HL-60 (cell line): ENCODE measurements at regions not wholly inside any gene's neighbourhood (a gene's known extent, or its start where the extent isn't known, plus 50 kb on each side); places are given as distances from the start of the nearest gene placed in this dataset.

Experiments used
- DNase-seq, 2 experiments: peaks; one replicate each; pipeline ENCODE4 v3.0.0-alpha.2; 2010 to 2020; ENCODE audit warnings: low read depth in 1 of 2, low spot score in 1 of 2
- H3K27ac ChIP-seq: fragments of 250-450 bp; sonication (Bioruptor Pico); replicated peaks from 2 replicates; pipeline ENCODE4 v1.5.1; 2020; ENCODE audit warnings: mild to moderate bottlenecking, moderate library complexity
- H3K27me3 ChIP-seq: fragments of 250-450 bp; sonication (Bioruptor Pico); 2 replicates; pipeline ENCODE4 v1.5.1; 2021; ENCODE audit warnings: mild to moderate bottlenecking, moderate library complexity; ENCODE audit not compliant: insufficient read depth, poor library complexity, severe bottlenecking
- H3K4me3 ChIP-seq: replicated peaks from 2 replicates; pipeline ENCODE4 v1.5.1; 2011; ENCODE audit warnings: mild to moderate bottlenecking, control low read depth, low read length; ENCODE audit not compliant: insufficient read depth
- GABPA ChIP-seq: IDR thresholded peaks from 2 replicates; pipeline ENCODE4 v1.6.1; 2012; ENCODE audit warnings: low read depth
- POLR2AphosphoS5 ChIP-seq: IDR thresholded peaks from 2 replicates; pipeline ENCODE4 v1.6.1; 2012; ENCODE audit warnings: low read depth
- SPI1 ChIP-seq: IDR thresholded peaks from 2 replicates; pipeline ENCODE4 v1.6.1; 2012; ENCODE audit warnings: low read depth, mild to moderate bottlenecking, borderline replicate concordance
- TF ChIP-seq, protein P1 (sequence below): IDR thresholded peaks from 2 replicates; pipeline ENCODE4 v1.6.1; 2012; ENCODE audit warnings: low read depth; ENCODE audit not compliant: insufficient replicate concordance
- TF ChIP-seq, protein P2 (sequence below): IDR thresholded peaks from one replicate; pipeline ENCODE4 v1.5.1; 2011; ENCODE audit warnings: low read length, control low read depth, inconsistent platforms; ENCODE audit not compliant: insufficient read depth

DNA sequence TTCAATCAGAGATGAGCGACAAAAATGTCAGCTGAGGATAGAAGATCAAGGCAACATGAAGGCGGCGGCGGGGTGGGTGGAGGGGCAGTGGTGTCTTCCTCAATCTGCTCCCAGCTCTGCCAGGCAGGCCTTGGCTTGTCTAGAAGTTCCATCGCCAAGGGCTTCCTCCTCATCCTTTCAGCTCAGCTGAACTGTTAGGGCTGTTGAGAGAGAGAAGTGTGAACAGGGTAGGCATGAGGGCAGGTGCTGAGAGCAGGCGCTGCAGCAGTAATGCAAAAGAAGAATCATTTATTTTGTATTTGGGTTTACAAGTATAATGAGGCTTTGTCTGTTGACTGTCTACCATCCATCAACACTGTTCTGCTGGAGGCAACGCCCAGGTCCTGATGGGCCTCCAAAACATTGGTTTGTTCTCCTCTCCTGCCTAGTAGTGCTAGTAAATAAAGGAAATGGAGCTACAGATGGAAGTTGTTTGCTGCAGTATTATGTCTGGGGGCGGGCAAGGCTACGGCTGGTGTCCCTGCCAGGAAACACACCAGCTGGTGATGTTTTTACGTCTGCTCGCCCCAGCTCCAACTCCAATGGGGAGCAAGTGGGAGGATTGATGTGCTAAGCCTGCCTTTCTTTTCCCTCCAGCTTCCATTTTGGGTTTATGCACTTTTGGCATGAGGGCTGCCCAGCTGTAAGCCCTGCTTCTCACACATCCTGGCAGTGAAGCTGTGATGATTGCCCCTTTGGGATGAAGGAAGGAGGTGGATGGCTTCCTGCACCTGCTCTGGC lies 139.4 kb upstream of the BOD1L1 start:
- H3K4me3 ChIP-seq = no peak overlapping the region
- DNase-seq = no peak
- no peak overlapping the region for H3K27ac ChIP-seq
- H3K27me3 ChIP-seq = no peaks in the 10 kb centered on the region
- TF ChIP-seq, protein P1, sequence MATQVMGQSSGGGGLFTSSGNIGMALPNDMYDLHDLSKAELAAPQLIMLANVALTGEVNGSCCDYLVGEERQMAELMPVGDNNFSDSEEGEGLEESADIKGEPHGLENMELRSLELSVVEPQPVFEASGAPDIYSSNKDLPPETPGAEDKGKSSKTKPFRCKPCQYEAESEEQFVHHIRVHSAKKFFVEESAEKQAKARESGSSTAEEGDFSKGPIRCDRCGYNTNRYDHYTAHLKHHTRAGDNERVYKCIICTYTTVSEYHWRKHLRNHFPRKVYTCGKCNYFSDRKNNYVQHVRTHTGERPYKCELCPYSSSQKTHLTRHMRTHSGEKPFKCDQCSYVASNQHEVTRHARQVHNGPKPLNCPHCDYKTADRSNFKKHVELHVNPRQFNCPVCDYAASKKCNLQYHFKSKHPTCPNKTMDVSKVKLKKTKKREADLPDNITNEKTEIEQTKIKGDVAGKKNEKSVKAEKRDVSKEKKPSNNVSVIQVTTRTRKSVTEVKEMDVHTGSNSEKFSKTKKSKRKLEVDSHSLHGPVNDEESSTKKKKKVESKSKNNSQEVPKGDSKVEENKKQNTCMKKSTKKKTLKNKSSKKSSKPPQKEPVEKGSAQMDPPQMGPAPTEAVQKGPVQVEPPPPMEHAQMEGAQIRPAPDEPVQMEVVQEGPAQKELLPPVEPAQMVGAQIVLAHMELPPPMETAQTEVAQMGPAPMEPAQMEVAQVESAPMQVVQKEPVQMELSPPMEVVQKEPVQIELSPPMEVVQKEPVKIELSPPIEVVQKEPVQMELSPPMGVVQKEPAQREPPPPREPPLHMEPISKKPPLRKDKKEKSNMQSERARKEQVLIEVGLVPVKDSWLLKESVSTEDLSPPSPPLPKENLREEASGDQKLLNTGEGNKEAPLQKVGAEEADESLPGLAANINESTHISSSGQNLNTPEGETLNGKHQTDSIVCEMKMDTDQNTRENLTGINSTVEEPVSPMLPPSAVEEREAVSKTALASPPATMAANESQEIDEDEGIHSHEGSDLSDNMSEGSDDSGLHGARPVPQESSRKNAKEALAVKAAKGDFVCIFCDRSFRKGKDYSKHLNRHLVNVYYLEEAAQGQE = no peak
- TF ChIP-seq GABPA = no peak

DNA sequence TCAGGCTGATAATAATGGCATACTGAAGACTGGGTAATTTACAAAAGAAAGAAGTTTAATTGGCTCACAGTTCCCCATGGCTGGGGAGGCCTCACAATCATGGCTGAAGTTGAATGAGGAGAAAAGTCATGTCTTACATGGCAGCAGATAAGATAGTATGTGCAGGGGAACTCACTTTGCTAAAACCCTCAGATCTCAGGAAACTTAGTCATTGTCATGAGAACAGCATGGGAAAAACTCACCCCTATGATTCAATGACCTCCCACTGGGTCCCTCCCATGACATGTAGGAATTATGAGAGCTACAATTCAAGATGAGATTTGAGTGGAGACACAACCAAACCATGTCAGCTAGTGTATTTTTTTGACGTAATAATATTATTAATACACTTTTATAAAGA lies 149.8 kb upstream of the BOD1L1 start:
- TF ChIP-seq SPI1 (no peak), POLR2AphosphoS5 (no peak), GABPA (no peak)
- TF ChIP-seq, protein P1 = no peak
- TF ChIP-seq, protein P2, sequence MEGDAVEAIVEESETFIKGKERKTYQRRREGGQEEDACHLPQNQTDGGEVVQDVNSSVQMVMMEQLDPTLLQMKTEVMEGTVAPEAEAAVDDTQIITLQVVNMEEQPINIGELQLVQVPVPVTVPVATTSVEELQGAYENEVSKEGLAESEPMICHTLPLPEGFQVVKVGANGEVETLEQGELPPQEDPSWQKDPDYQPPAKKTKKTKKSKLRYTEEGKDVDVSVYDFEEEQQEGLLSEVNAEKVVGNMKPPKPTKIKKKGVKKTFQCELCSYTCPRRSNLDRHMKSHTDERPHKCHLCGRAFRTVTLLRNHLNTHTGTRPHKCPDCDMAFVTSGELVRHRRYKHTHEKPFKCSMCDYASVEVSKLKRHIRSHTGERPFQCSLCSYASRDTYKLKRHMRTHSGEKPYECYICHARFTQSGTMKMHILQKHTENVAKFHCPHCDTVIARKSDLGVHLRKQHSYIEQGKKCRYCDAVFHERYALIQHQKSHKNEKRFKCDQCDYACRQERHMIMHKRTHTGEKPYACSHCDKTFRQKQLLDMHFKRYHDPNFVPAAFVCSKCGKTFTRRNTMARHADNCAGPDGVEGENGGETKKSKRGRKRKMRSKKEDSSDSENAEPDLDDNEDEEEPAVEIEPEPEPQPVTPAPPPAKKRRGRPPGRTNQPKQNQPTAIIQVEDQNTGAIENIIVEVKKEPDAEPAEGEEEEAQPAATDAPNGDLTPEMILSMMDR = no peak
- no peak for DNase-seq
- H3K27me3 ChIP-seq = no peaks in the 10 kb centered on the region
- no peak overlapping the region for H3K4me3 ChIP-seq
- no peak overlapping the region for H3K27ac ChIP-seq

DNA sequence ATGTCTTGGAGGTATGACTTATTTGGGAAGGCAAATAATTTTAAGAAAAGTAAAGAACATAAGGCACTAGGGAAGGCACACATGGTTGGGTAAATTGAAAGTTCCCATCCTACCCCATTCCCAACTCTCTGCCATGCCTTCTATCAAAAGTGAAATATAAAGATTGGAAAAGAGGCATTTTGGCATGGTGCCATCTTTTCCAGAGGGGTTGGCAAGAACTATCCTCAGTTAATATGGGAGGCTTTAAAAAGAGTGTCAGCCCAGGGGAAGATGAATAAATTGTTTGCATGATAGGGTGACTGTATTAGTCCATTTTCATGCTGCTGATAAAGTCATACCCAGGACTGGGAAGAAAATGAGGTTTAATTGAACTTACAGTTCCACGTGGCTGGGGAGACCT lies 150.8 kb upstream of the BOD1L1 start:
- no peak for DNase-seq
- Histone ChIP-seq H3K27ac (no peak overlapping the region), H3K27me3 (no peaks in the 10 kb centered on the region), H3K4me3 (no peak overlapping the region)
- TF ChIP-seq, protein P2 = no peak
- TF ChIP-seq POLR2AphosphoS5 = no peak
- no peak for TF ChIP-seq SPI1
- TF ChIP-seq GABPA = no peak
- TF ChIP-seq, protein P1 = no peak
